Mesendoderm (in vitro differentiated cells): ENCODE measurements at regions not wholly inside any gene's neighbourhood (a gene's known extent, or its start where the extent isn't known, plus 50 kb on each side); places are given as distances from the start of the nearest gene placed in this dataset.

ENCODE experiments used
- DNase-seq: peaks from one replicate; pipeline ENCODE4 v3.0.0; 2013
- H2AK5ac ChIP-seq: 2 replicates; pipeline ENCODE4 v1.6.1; 2013; ENCODE audit warnings: low read length, inconsistent platforms
- H2BK120ac ChIP-seq: 2 replicates; pipeline ENCODE4 v1.6.1; 2013; ENCODE audit warnings: low read depth, mild to moderate bottlenecking, low read length, moderate library complexity, mixed read lengths
- H2BK15ac ChIP-seq: replicated peaks from 2 replicates; pipeline ENCODE4 v1.6.1; 2013; ENCODE audit warnings: low read depth, mild to moderate bottlenecking, moderate library complexity
- H2BK5ac ChIP-seq: 2 replicates; pipeline ENCODE4 v1.6.1; 2013; ENCODE audit warnings: low read length, inconsistent platforms
- H3K18ac ChIP-seq: 2 replicates; pipeline ENCODE4 v1.6.1; 2013; ENCODE audit warnings: mild to moderate bottlenecking, low read length, mixed read lengths
- H3K23ac ChIP-seq: one replicate; pipeline ENCODE4 v1.6.1; 2013; ENCODE audit warnings: low read length
- H3K27ac ChIP-seq: 2 replicates; pipeline ENCODE4 v1.5.1; 2013; ENCODE audit warnings: low read depth, mild to moderate bottlenecking, inconsistent platforms, low read length, moderate library complexity
- H3K27me3 ChIP-seq: 2 replicates; pipeline ENCODE4 v1.6.1; 2013; ENCODE audit warnings: low read length, control low read depth, mild to moderate bottlenecking, inconsistent platforms; ENCODE audit not compliant: insufficient read depth, poor library complexity
- H3K36me3 ChIP-seq: 2 replicates; pipeline ENCODE4 v1.6.1; 2013; ENCODE audit warnings: low read length, inconsistent platforms; ENCODE audit not compliant: control insufficient read depth, insufficient read depth
- H3K4ac ChIP-seq: one replicate; pipeline ENCODE4 v1.6.1; 2013; ENCODE audit warnings: low read depth, mild to moderate bottlenecking, low read length, moderate library complexity
- H3K4me1 ChIP-seq: 2 replicates; pipeline ENCODE4 v1.6.1; 2013; ENCODE audit warnings: low read depth, low read length, inconsistent platforms; ENCODE audit not compliant: control insufficient read depth
- H3K4me2 ChIP-seq: 2 replicates; pipeline ENCODE4 v1.6.1; 2013; ENCODE audit warnings: low read length
- H3K4me3 ChIP-seq: 2 replicates; pipeline ENCODE4 v1.5.1; 2013; ENCODE audit warnings: mild to moderate bottlenecking, low read length
- H3K56ac ChIP-seq: one replicate; pipeline ENCODE4 v1.6.1; 2013; ENCODE audit warnings: low read length
- H3K79me1 ChIP-seq: 2 replicates; pipeline ENCODE4 v1.6.1; 2013; ENCODE audit warnings: low read length, inconsistent platforms
- H3K79me2 ChIP-seq: 2 replicates; pipeline ENCODE4 v1.6.1; 2013; ENCODE audit warnings: mild to moderate bottlenecking, low read length; ENCODE audit not compliant: control insufficient read depth, insufficient read depth
- H3K9ac ChIP-seq: 2 replicates; pipeline ENCODE4 v1.6.1; 2013; ENCODE audit warnings: low read length, inconsistent platforms
- H4K5ac ChIP-seq: one replicate; pipeline ENCODE4 v1.6.1; 2013; ENCODE audit warnings: low read length
- H4K8ac ChIP-seq: one replicate; pipeline ENCODE4 v1.6.1; 2013; ENCODE audit warnings: low read depth, mild to moderate bottlenecking, control low read depth, low read length, moderate library complexity
- WGBS: extraction: QIAGEN DNeasy Blood & Tissue Kit; methylation state at CpG from one replicate; pipeline ENCODE4 v1.1.7; 2013; ENCODE audit warnings: low lambda C conversion rate, missing lambda C conversion rate; ENCODE audit not compliant: insufficient coverage; ENCODE audit errors: extremely low coverage; 5-methylcytosine and 5-hydroxymethylcytosine counted together

DNA sequence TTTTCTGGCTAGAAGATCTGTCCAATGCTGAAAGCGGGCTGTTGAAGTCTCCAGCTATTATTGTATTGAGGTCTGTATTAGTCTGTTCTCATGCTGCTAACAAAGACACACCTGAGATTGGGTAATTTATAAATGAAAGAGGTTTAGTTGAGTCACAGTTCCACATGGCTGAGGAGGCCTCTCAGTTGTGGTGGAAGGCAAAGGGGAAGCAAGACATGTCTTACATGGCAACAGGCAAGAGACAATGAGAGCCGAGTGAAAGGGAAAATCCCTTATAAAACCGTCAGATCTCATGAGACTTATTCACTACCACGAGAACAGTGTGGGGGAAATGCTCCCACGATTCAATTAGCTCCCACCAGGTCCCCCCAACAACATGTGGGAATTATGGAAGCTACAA, 980.4 kb downstream of the SLITRK5 start:
- no peak overlapping the region for H3K4ac ChIP-seq
- H3K4me1 ChIP-seq, result no peaks in the 10 kb centered on the region
- H3K23ac ChIP-seq, result no peak overlapping the region
- no peak overlapping the region for H3K56ac ChIP-seq
- H3K4me2 ChIP-seq, result no peak overlapping the region
- H2BK5ac ChIP-seq, result no peak overlapping the region
- DNase-seq, result no peak
- H3K4me3 ChIP-seq, result no peak overlapping the region
- no peak overlapping the region for H3K18ac ChIP-seq
- no peaks in the 10 kb centered on the region for H3K79me1 ChIP-seq
- H2BK15ac ChIP-seq, result no peak overlapping the region
- H3K79me2 ChIP-seq, result no peaks in the 10 kb centered on the region
- H4K8ac ChIP-seq, result no peak overlapping the region
- no peak overlapping the region for H3K27ac ChIP-seq
- H3K9ac ChIP-seq, result no peak overlapping the region
- H2BK120ac ChIP-seq, result no peak overlapping the region
- WGBS, result no CpG with 5 or more reads among the region's 5 CpGs
- no peaks in the 10 kb centered on the region for H3K36me3 ChIP-seq
- H4K5ac ChIP-seq, result no peak overlapping the region
- no peak overlapping the region for H2AK5ac ChIP-seq
- H3K27me3 ChIP-seq, result no peaks in the 10 kb centered on the region

GRCh38 chr13:88656751-88657150, 985.6 kb downstream of the SLITRK5 start:
- H3K4me2 ChIP-seq, result no peak overlapping the region
- no peaks in the 10 kb centered on the region for H3K27me3 ChIP-seq
- H3K18ac ChIP-seq, result no peak overlapping the region
- no peak overlapping the region for H4K5ac ChIP-seq
- H2AK5ac ChIP-seq, result no peak overlapping the region
- no peak overlapping the region for H3K4me3 ChIP-seq
- DNase-seq, result no peak
- H2BK5ac ChIP-seq, result no peak overlapping the region
- no peak overlapping the region for H3K56ac ChIP-seq
- no peaks in the 10 kb centered on the region for H3K79me1 ChIP-seq
- H3K4ac ChIP-seq, result no peak overlapping the region
- no peaks in the 10 kb centered on the region for H3K79me2 ChIP-seq
- H3K27ac ChIP-seq, result no peak overlapping the region
- H3K9ac ChIP-seq, result no peak overlapping the region
- no peaks in the 10 kb centered on the region for H3K36me3 ChIP-seq
- no peak overlapping the region for H2BK120ac ChIP-seq
- no peaks in the 10 kb centered on the region for H3K4me1 ChIP-seq
- no peak overlapping the region for H4K8ac ChIP-seq
- no peak overlapping the region for H3K23ac ChIP-seq
- no peak overlapping the region for H2BK15ac ChIP-seq
- no CpG with 5 or more reads among the region's 6 CpGs for WGBS

DNA sequence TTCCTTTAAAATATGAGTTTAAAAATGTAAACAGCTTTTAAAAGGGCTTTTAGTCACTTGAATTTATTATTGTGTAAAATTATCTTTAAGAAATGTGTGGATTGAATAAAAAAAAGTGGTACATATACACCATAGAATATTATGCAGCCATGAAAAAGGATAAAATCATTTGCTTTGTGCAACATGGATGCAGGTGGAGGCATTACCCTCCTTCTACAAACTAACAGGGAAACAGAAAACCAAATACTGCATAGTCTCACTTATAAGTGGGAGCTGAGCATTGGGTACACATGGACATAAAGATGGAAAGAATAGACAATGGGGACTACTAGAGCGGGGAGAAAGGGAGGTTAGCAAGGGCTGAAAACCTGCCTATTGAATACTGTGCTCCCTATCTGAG, 999.3 kb downstream of the SLITRK5 start:
- H3K79me1 ChIP-seq, result no peaks in the 10 kb centered on the region
- H3K18ac ChIP-seq, result no peak overlapping the region
- no peaks in the 10 kb centered on the region for H3K79me2 ChIP-seq
- no peak overlapping the region for H2BK15ac ChIP-seq
- WGBS, result no CpG with 5 or more reads among the region's 1 CpG
- H4K8ac ChIP-seq, result no peak overlapping the region
- no peak overlapping the region for H3K9ac ChIP-seq
- no peaks in the 10 kb centered on the region for H3K36me3 ChIP-seq
- H4K5ac ChIP-seq, result no peak overlapping the region
- no peak overlapping the region for H2BK5ac ChIP-seq
- H3K4me2 ChIP-seq, result no peak overlapping the region
- H3K4me1 ChIP-seq, result no peaks in the 10 kb centered on the region
- H3K27ac ChIP-seq, result no peak overlapping the region
- DNase-seq, result no peak
- H3K56ac ChIP-seq, result no peak overlapping the region
- H3K4me3 ChIP-seq, result no peak overlapping the region
- no peak overlapping the region for H2BK120ac ChIP-seq
- H3K4ac ChIP-seq, result no peak overlapping the region
- no peak overlapping the region for H3K23ac ChIP-seq
- H2AK5ac ChIP-seq, result no peak overlapping the region
- no peaks in the 10 kb centered on the region for H3K27me3 ChIP-seq

DNA sequence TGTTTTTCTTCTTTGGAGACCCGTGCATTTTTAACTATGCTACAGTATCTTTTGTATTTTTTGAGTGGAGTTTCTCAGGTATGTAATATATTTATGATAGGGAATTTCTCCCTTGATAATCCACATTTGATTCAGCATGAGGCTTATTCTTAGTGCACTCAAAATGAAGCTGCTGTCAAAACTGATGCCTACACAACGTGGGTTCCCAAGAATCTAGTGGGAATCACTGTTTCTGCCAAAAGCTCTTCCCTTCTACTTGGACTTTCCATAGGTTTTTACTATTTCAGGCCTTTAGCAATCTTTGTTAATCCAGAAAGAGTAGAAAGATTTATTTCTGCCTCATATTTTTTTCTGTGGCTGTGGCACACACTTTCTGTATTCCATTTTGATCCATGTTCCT, 1003.7 kb downstream of the SLITRK5 start:
- Histone ChIP-seq H2AK5ac (no peak overlapping the region), H3K4me1 (no peaks in the 10 kb centered on the region), H3K23ac (no peak overlapping the region), H4K5ac (no peak overlapping the region), H3K4me3 (no peak overlapping the region), H3K56ac (no peak overlapping the region), H2BK120ac (no peak overlapping the region), H3K4ac (no peak overlapping the region), H3K18ac (no peak overlapping the region), H3K36me3 (no peaks in the 10 kb centered on the region), H3K79me1 (no peaks in the 10 kb centered on the region), H3K27ac (no peak overlapping the region), H3K27me3 (no peaks in the 10 kb centered on the region), H2BK15ac (no peak overlapping the region), H2BK5ac (no peak overlapping the region), H3K79me2 (no peaks in the 10 kb centered on the region), H4K8ac (no peak overlapping the region), H3K4me2 (no peak overlapping the region), H3K9ac (no peak overlapping the region)
- no CpG with 5 or more reads among the region's 2 CpGs for WGBS
- no peak for DNase-seq

- Histone ChIP-seq H3K79me1 (no peaks in the 10 kb centered on the region), H3K27me3 (no peaks in the 10 kb centered on the region), H3K4me1 (no peaks in the 10 kb centered on the region), H2BK120ac (no peak overlapping the region), H3K36me3 (no peaks in the 10 kb centered on the region), H3K4me2 (no peak overlapping the region), H3K79me2 (no peaks in the 10 kb centered on the region), H4K5ac (no peak overlapping the region), H3K56ac (no peak overlapping the region), H3K18ac (no peak overlapping the region), H3K4ac (no peak overlapping the region), H3K23ac (no peak overlapping the region), H2AK5ac (no peak overlapping the region), H3K9ac (no peak overlapping the region), H3K4me3 (no peak overlapping the region), H2BK15ac (no peak overlapping the region), H3K27ac (no peak overlapping the region), H4K8ac (no peak overlapping the region), H2BK5ac (no peak overlapping the region)
- WGBS, result 100% methylated on average over 1 of the region's 2 CpGs
- DNase-seq, result no peak
Measured at GRCh38 chr13:88675347-88675996, 1004.3 kb downstream of the SLITRK5 start.

DNA sequence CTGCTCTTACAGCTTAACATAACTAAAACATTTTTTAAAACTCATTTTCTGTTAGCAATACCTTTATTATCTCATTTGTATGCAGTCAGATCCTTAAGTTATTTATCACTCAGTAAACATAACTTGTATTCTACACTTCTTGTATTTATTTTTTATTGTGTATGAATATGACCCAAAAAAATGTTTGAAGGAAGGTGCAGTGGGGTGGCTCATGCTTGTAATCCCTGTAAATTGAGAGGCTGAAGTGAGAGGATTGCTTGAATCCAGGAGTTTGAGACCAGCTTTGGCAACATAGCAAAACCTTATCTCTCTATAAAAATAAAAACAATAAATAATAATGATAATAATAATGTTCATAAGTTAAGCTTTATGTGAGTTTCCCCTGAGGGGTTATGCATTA, 1004.8 kb downstream of the SLITRK5 start:
- Histone ChIP-seq H3K4me3 (no peak overlapping the region), H2BK15ac (no peak overlapping the region), H2AK5ac (no peak overlapping the region), H2BK5ac (no peak overlapping the region), H3K18ac (no peak overlapping the region), H3K56ac (no peak overlapping the region), H3K27ac (no peak overlapping the region), H3K9ac (no peak overlapping the region), H3K36me3 (no peaks in the 10 kb centered on the region), H2BK120ac (no peak overlapping the region), H3K79me1 (no peaks in the 10 kb centered on the region), H3K4me2 (no peak overlapping the region), H4K8ac (no peak overlapping the region), H3K23ac (no peak overlapping the region), H3K4me1 (no peaks in the 10 kb centered on the region), H3K4ac (no peak overlapping the region), H3K27me3 (no peaks in the 10 kb centered on the region), H4K5ac (no peak overlapping the region), H3K79me2 (no peaks in the 10 kb centered on the region)
- DNase-seq, result no peak
